GM21619 (cell line): ENCODE measurements at regions not wholly inside any gene's neighbourhood (a gene's known extent, or its start where the extent isn't known, plus 50 kb on each side); places are given as distances from the start of the nearest gene placed in this dataset.
"Not testable (repeated sequence)": the region's sequence is repeated elsewhere in the genome, so short reads cannot be mapped to it uniquely, and the experiment has no call there.

Experiments used
- ATAC-seq: cut with Tn5 transposase; IDR thresholded peaks from one replicate; pipeline ENCODE4 v1.9.1; 2021; ENCODE audit not compliant: unreplicated experiment

GRCh38 chr3:82628385-82629014 is 867.1 kb upstream of the GBE1 start:
- no peak for ATAC-seq

GRCh38 chr3:82627733-82628132 is 866.3 kb upstream of the GBE1 start:
- ATAC-seq, result no peak

GRCh38 chr3:82620744-82621143 is 859.3 kb upstream of the GBE1 start:
- ATAC-seq, result not testable (repeated sequence)

GRCh38 chr3:82618594-82618993 is 857.1 kb upstream of the GBE1 start:
- no peak for ATAC-seq

DNA sequence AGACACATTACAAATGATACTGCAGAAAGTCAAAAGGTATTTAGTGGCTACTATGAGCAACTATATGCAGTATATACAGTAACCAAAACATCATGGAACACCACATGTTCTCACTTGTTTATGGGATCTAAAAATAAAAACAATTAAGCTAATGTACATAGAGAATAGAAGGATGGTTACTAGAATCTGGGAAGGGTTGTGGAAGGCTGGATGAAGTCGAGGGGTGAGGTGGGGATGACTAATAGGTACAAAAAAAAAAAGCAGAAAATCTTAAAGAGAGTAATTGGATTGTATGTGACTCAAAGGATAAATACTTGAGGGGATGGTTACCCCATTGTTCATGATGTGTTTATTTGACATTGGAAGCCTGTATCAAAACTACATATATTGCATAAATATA is 848.8 kb upstream of the GBE1 start:
- no peak for ATAC-seq

GRCh38 chr3:82607391-82607790 is 845.9 kb upstream of the GBE1 start:
- no peak for ATAC-seq

- no peak for ATAC-seq
These were observed 835.4 kb upstream of the GBE1 start for GRCh38 chr3:82596805-82597204.

DNA sequence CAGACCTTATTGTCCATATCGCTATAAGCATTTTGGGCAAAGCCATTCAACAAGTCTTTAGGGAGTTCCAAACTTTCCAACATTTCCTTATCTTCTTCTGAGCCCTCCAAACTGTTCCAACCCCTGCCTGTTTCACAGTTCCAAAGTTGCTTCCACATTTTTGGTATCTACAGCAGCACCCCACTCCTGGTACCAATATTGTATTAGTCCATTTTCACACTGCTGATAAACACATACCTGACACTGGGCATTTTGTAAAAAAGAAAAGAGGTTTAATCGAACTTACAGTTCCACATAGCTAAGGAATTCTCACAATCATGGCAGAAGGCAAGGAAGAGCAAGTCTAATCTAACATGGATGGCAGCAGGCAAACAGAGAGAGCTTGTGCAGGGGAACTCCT is 834.1 kb upstream of the GBE1 start:
- ATAC-seq, result no peak

- no peak for ATAC-seq
These were observed 825.7 kb upstream of the GBE1 start for GRCh38 chr3:82587174-82587573.

DNA sequence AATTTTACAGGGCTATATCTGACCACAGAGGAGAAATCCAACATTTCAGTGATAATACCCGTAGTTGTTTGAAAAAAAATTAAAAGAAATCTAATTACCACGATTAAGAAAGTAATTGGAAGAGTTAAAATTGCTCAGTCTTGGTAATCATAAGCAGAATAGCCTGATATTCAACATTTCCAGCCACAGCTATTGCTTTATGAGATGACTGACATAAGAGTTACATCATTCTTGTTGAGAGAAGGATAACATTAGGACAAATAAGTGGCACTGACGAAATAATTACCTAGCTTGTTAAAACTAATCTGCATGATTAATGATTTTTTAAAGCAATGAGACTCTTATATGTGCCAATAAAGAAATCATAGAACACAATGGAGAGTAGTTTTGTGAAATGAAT is 825.0 kb upstream of the GBE1 start:
- ATAC-seq, result no peak

DNA sequence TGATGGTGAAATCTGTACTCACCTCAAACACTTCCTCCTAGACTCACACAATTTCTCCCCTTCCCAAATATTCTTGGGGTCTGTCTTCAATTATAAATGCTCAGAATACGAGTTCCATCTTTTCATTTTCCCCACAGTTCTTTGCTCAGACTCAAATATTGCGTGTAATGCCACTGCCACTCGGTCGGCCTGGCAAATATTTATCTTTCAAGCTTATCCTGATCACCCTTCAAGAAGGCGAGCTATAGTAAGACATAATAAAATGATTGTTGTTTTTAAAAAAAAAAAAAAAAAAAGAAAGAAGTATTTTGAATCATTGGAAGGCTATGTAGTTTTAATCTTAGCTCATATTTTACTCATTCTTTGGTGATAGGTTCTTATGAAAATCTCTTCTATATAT is 824.6 kb upstream of the GBE1 start:
- ATAC-seq, result not testable (repeated sequence)

DNA sequence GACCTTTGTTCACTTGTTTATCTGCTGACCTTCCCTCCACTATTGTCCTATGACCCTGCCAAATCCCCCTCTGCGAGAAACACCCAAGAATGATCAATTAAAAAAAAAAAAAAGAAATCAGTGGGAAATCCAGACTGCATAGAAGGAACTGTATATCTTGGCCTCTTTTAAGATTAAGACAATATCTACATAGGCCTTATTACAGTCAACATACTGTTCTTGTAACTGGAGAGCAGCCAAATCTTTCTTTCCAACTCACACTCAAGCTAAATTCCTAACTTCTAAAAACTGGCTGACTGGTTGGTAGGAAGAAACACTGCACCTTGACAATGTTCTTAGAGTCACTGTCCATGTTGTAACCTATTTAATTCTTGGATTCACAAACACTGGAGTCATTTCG is 824.1 kb upstream of the GBE1 start:
- not testable (repeated sequence) for ATAC-seq

GRCh38 chr3:82584861-82585260 is 823.4 kb upstream of the GBE1 start:
- ATAC-seq, result not testable (repeated sequence)

GRCh38 chr3:82584415-82584814 is 823.0 kb upstream of the GBE1 start:
- not testable (repeated sequence) for ATAC-seq

DNA sequence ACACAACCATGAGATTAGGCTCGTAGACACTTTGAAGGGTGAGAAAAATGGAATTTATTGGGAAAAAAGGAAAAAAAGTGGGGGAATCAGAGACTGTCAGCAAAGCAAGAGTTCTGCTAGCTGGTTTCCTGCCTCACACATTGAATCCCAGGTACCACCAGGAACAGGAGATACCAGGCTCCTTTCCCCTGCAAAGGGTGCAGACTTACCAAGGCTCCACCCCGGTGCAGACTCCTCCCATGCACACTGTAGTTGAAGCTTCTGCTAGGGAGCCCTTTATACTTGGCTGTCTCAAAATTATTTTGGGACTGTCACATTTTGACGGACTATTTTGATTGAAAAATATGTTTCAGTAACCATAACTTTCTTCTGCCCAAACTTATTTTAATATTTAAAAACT is 819.9 kb upstream of the GBE1 start:
- ATAC-seq, result no peak

DNA sequence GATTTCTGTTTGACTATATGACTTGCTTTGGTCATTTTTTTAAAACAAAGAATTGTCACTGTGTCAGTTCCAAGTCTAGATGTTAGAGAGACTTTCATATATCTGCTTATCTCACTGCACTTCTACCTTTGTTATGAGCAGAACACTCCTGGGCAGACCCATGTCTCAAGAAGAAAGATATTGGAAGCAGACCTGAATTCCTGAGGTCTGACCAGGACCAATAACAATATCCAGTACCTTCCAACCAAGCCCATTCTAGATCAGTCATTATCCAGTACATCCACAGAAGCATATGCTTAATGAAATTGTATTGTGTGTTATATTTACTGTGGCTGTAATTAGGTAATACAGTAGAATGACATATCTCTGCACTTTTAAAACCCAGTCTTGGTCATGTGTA is 811.3 kb upstream of the GBE1 start:
- ATAC-seq, result no peak

GRCh38 chr3:82568776-82569338 is 807.4 kb upstream of the GBE1 start:
- no peak for ATAC-seq

DNA sequence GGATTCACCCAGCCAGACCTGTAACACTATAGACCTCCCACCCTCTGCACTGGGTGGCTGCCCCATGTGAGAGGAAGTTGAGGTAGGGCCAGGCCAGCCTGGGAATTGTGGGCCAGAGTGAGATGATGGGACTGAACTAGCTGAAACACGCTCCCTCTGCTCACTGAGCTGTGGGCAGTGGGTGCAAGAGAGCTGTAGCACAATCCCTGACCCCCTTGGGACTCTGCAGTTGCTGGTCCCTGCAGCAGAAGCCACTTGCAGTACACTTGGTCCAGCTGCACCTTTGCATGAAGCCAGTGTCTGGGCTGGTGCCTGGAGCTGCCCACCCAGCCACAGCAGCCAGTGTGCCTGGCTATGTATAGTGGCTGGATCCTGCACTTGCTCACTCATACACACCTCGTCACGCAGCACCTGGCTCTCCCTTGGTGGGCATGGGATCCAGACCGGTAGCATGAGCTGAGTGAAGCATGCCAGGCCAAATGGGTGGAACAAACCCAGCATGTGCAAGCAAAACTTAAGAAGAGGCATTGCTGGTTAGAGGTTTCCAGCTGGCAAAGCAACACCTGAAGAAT is 805.7 kb upstream of the GBE1 start:
- ATAC-seq, result no peak

DNA sequence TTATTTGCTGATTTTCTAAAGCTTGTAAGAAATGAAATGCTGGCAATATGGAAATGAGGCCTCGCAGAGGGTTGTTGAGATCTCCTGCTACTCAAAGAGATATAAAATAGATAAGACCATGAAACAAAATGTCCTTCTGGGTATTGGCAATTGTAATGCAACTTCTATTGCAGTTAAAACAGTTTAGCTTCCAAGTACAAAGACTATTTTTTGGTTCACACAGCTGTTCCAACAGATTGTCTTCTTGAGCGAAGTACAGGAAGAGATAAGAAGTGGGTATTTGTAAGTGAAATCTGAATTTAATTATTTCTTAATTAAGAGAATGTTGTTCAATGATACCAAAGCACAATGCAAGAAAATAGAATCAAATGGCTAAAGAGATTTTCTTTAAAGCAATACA is 801.5 kb upstream of the GBE1 start:
- ATAC-seq, result no peak

- ATAC-seq, result no peak
These were observed 800.3 kb upstream of the GBE1 start for GRCh38 chr3:82561784-82562183.

DNA sequence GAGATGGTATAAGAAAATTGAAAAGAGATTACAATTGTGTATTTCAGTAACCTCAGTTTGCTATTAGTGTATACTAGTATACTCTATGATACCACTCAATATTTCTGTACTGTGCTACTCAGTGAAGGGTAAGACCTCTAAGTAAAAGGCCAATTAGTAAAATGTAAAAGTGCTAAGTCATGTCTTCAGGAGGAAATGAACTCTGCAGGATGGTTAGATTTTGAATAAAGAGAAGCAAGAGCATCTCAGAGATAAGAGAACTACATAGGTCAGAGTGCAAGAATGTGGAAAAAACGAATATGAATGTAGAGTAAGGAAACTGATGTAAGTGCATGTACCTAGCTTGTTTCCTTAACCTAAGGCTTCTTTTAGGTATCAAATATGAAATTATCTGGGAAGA is 796.6 kb upstream of the GBE1 start:
- no peak for ATAC-seq

- ATAC-seq, result no peak
These were observed 794.7 kb upstream of the GBE1 start for GRCh38 chr3:82556113-82556512.

- not testable (repeated sequence) for ATAC-seq
These were observed 781.1 kb upstream of the GBE1 start for GRCh38 chr3:82542556-82542955.
